Stimulated activated CD8-positive, alpha-beta memory T cell treated with anti-CD3 and anti-CD28 coated beads, Interleukin-2, amount 100 ng/mL, for 1 hour (primary cell): ENCODE measurements at regions not wholly inside any gene's neighbourhood (a gene's known extent, or its start where the extent isn't known, plus 50 kb on each side); places are given as distances from the start of the nearest gene placed in this dataset.
"Not testable (repeated sequence)": the region's sequence is repeated elsewhere in the genome, so short reads cannot be mapped to it uniquely, and the experiment has no call there.

Source experiments
- DNase-seq, 2 donors: peaks; one replicate each; pipeline ENCODE4 v3.0.0-alpha.2; 2020; ENCODE audit warnings: low read depth in 2 of 2

- DNase-seq, result no peak
These were observed 154.5 kb downstream of the CRPPA start for GRCh38 chr7:16266877-16267276.

GRCh38 chr7:16266470-16266869 is 154.9 kb downstream of the CRPPA start:
- DNase-seq, result not testable (repeated sequence)

DNA sequence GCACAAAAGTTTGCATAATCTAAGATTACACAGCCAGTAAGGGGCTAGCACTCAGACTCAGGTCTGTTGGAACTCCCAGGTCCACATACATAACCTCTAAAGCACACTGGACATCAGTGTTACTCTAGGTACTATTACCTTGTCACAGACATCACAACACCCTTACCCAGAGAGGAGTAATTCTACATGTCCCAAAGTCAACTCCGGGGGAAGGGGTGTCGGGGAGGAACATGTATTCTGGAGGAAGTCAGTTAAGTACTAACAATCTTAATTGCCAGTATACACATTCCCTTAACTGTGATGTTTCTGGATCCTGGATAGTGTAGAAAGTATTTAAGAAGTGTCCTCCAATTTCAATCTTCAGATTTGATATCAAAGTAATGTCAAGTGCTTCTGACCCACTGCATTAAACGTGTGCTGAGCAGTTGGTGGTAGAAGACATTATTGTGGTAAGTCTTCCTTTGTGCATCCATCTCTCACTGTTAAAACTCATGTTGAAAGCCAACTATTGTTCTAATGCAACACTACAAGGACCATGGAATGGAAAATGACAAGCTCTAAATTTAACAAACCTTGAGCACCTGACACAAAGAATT is 155.4 kb downstream of the CRPPA start:
- no peak for DNase-seq

DNA sequence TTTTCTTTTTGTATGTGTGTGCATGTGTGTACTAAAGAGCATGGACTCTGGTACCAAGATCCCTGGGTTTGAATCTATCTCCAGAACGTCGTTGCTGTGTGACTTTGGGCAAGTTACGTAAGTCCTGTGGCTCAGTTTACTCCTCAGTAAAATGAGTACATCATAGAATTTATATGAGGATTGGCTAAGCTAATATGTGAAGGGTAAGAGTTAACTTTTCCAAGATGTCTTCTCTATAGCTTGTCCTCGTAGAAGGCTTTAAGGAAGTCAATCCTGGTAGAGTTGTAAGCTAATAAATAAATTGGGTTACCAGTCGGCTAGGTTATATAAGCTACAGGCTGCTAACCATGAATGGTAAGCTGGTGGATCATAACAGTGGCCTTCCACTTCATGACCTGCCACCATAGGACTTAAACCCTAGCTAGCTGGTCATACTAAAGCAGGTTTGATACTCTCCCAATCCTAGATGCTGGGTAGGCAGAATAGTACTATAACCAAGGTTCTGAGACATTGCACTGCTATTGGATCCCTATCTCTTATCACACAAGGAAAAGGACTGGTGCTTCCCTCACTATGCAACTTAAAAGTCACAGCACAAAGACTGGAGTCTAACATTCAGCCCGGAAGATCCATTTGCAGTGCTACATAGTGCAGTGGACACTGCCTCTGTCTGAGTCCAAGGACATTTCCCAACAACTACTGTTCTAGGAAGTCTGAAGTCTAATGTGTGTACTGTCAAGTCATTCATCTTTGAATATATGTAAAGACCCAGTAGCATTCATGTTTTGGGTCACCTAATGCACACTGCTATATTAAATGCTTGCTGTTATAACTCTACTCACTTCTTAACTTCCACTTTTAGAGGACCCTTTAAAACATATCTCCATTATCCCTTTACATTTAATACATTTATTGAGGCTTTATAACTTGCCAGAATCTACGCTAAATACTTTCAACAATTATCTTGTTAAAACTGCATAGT is 156.2 kb downstream of the CRPPA start:
- DNase-seq, result no peak

DNA sequence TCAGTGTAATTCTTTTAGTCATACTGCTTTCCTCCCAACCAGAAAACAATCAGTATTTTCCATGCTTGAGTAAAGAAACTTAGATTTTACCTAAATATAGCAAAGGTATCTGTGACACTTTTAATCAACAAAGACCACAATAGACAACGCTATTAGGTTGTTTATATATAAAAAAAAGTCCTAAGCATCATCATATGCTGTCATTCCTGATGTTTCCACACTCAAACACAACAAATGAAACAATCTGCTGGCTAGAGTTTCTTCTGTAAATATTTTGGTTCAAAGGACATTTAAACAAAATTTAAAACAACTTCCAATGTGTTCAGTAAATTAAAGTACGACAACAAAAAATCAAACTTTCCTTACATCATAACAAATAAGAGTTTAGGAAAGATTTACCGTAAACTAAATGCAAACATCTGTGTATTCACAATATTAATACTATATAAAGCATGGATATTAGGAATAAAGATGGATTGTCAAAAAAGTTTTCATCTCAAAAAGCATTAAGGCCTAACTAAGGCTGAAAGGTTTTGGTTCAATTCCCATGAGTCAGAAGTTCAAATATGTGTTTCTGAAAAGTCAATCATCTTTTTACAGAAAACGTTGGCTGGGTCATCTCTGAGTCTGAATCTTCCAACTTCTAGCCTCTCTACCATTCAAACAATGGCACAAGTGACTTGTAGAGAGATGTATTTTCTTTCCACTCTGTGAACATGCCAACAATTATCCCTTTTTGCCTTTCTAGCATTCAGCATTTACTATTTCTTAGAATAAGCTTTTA is 157.1 kb downstream of the CRPPA start:
- no peak for DNase-seq

GRCh38 chr7:16263377-16263776 is 158.0 kb downstream of the CRPPA start:
- DNase-seq, result not testable (repeated sequence)

GRCh38 chr7:16261654-16262053 is 159.7 kb downstream of the CRPPA start:
- DNase-seq, result no peak

DNA sequence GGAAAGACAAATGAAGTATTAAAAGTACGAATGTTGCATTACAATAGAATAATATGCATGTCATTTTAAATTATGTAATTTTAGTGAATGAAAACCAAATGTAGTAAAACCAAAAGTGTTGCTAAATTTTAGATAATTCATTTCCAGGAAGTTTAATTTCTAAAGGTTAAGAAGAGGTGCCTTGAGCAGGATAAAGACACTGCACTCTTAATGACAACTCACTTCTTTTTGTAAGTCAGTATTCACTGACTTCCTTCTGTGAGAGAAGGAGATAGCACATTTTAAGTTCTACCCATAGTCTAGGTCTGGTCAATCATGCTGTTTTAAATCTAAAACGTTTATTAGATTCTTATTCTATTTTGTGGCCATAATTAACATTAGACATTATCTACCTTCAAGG is 160.2 kb downstream of the CRPPA start:
- DNase-seq, result no peak

DNA sequence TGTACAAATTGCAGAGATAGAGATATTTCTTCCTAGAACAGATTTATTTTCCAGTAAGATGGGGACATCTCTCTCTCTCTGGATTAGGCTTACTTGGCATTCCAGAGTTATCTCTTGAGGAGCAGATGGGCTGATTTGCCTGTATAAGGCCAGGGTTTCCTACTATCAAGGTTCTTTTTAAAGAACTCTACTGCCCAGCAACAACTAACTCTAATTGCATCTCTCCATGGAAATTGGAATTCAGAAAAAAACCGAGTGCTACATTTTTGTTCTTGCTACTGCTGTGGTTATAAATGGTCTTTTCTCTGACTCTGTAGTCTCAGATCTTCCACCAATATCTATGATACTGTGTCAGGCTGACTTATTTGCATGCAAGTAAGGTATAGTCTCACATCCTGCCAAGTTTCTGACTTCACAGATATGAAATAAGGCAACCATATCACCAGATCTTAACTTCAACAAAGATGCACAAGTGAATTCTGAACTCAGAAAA is 161.1 kb downstream of the CRPPA start:
- no peak for DNase-seq

DNA sequence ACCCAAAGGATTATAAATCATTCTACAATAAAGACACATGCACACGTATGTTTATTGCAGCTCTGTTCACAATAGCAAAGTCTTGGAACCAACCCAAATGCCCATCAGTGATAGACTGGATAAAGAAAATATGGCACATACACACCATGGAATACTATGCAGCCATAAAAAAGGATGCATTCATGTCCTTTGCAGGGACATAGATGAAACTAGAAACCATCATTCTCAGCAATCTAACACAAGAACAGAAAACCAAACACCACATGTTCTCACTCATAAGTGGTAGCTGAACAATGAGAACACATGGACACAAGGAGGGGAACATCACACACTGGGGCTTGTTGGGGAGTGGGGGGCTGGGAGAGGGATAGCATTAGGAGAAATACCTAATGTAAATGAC is 164.9 kb downstream of the CRPPA start:
- DNase-seq, result not testable (repeated sequence)

DNA sequence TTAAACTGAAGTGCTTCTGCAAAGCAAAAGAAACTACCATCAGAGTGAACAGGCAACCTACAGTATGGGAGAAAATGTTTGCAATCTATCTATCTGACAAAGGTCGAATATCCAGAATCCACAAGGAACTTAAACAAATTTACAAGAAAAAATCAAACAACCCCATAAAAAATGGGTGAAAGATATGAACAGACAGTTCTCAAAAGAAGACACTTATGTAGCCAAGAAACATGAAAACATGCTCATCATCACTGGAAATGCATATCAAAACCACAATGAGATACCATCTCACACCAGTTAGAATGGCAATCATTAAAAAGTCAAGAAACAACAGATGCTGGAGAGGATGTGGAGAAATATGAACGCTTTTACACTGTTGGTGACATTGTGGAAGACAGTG is 165.4 kb downstream of the CRPPA start:
- not testable (repeated sequence) for DNase-seq

DNA sequence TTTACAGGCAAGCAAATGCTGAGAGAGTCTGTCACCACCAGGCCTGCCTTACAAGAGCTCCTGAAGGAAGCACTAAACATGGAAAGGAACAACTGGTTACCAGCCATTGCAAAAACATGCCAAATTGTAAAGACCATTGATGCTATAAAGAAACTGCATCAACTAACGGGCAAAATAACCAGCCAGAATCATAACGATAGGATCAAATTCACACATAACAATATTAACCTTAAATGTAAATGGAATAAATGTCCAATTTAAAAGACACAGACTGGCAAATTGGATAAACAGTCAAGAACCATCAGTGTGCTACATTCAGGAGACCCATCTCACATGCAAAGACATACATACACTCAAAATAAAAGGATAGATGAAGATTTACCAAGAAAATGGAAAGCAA is 170.7 kb downstream of the CRPPA start:
- not testable (repeated sequence) for DNase-seq

DNA sequence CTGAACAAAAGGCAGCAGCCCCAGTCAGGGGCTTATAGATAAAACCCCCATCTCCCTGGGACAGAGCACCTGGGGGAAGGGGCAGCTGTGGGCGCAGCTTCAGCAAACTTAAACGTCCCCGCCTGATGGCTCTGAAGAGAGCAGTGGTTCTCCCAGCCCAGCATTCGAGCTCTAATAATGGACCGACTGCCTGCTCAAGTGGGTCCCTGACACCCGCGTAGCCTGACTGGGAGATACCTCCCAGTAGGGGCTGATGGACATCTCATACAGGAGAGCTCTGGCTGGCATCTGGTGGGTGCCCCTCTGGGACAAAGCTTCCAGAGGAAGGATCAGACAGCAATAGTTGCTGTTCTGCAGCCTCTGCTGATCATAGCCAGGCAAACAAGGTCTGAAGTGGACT is 172.1 kb downstream of the CRPPA start:
- DNase-seq, result not testable (repeated sequence)

DNA sequence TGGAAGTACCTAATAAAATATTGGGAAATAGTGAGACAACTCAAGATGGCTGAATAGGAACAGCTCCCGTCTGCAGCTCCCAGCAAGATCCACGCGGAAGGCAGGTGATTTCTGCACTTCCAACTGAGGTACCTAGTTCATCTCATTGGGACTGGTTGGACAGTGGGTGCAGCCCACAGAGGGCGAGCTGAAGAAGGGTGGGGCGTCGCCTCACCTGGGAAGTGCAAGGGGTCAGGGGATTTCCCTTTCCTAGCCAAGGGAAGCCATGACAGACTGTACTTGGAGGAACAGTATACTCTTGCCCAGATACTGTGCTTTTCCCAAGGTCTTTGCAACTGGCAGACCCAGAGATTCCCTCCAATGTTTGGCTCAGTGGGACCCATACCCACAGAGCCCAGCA is 172.8 kb downstream of the CRPPA start:
- not testable (repeated sequence) for DNase-seq

GRCh38 chr7:16244469-16244868 is 176.9 kb downstream of the CRPPA start:
- DNase-seq, result no peak

GRCh38 chr7:16242920-16243319 is 178.4 kb downstream of the CRPPA start:
- DNase-seq, result no peak

DNA sequence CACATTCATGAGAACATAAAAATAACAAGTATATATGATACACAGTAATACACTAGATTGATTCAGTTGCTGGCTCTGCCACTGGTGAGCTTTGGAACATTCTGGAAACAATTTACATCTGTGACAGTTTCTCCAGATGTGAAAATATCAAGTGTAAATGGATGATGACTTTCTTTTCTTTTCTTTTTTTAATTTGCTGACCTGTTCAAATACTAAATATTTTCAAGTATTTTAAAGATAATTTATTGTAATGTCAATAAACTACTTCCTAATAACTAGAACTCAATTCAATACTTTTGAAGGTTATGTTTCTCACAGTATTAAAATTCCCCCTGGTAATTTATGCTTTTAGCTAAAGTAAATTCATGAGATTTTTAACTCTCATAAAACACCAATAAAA is 180.3 kb downstream of the CRPPA start:
- DNase-seq, result no peak

DNA sequence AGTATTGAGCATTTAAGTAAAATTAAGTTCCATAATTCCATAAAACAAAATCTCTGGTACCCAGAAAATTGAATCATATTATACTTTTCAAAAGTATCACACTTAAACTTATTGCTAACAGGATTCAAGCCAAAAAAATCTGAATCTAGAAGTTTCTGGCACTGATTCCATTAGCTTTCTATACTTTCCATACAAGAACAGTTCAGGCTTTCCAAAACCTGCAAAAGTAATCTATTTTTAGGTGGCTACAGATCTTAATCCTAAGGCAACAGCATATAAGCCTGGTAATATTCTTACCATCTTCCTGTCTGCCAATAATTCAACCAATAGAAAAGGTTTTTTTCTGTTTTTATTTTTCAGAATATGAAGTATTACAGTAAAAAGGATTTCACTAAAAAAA is 185.0 kb downstream of the CRPPA start:
- no peak for DNase-seq

GRCh38 chr7:16235147-16236114 is 185.9 kb downstream of the CRPPA start:
- no peak for DNase-seq

DNA sequence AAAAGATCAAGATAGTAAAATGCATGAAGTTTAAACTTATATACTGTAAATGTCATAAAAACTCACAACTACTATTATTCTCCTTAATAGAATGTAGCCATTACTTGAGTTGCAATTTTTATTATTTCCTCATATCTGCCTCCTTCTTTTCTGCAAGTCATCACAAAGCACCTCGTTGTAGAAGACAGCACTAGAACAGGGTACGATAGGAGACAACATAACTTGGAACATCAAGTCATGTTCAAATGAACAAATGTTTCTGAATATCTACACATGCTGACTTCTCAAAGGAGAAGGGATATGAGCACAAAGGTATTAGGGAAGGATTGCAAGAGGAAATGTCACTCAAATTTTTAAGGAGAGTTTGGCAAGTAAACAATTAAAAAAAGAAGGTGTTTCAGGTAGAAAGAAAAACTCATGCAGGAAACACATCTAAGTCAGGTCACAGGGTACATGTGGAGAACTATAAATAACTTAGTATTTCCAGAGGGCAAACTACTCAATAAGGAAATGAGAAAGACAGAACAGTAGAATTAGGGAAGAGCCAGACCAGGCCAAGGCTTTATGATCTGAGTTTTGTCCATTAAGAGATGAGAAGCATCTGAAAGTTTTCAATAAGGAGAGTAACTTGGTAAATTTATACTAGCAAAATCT is 186.7 kb downstream of the CRPPA start:
- no peak for DNase-seq
